ENCODE measurements at regions not wholly inside any gene's neighbourhood (a gene's known extent, or its start where the extent isn't known, plus 50 kb on each side); places are given as distances from the start of the nearest gene placed in this dataset.

GRCh38 chr12:25051171-25051570 lies 102.3 kb upstream of the BCAT1 start:
- H3K4me3 ChIP-seq: no peak overlapping the region
- no peaks in the 10 kb centered on the region for H3K27me3 ChIP-seq
- no peaks in the 10 kb centered on the region for H3K4me1 ChIP-seq
- no peak for DNase-seq
- H3K36me3 ChIP-seq: no peaks in the 10 kb centered on the region
- 58% methylated on average over 6 of the region's 6 CpGs for WGBS (ENCODE audit: insufficient coverage, low coverage, low lambda C conversion rate, missing lambda C conversion rate)
- H3K27ac ChIP-seq: no peak overlapping the region
- H3K9me3 ChIP-seq: peaks cover 0 to 8% (median 0%) of the 10 kb centered on the region in 4 donors
- no peak for ATAC-seq
- TF ChIP-seq, protein P1, sequence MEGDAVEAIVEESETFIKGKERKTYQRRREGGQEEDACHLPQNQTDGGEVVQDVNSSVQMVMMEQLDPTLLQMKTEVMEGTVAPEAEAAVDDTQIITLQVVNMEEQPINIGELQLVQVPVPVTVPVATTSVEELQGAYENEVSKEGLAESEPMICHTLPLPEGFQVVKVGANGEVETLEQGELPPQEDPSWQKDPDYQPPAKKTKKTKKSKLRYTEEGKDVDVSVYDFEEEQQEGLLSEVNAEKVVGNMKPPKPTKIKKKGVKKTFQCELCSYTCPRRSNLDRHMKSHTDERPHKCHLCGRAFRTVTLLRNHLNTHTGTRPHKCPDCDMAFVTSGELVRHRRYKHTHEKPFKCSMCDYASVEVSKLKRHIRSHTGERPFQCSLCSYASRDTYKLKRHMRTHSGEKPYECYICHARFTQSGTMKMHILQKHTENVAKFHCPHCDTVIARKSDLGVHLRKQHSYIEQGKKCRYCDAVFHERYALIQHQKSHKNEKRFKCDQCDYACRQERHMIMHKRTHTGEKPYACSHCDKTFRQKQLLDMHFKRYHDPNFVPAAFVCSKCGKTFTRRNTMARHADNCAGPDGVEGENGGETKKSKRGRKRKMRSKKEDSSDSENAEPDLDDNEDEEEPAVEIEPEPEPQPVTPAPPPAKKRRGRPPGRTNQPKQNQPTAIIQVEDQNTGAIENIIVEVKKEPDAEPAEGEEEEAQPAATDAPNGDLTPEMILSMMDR (IDR thresholded peaks at IDR 0.05): no peak
- no peak for TF ChIP-seq POLR2A (IDR thresholded peaks at IDR 0.05)
- intact Hi-C loops (cut with DNase I): no loop called here

DNA sequence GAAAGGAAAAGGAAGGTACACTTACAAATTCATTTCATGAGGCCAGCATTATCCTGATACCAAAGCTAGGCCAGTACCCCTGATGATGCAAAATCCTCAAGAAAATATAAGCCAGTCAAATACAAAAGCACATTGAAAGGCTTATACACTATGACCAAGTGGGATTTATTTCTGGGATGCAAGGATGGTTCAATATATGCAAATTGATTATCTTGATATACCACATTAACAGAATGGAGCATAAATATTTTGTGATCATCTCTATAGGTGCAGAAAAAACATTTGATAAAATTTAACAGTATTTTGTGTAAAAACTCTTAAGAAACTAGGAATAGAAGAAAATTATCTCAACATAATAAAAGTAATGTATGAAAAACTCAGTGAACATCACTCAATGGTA lies 97.0 kb upstream of the BCAT1 start:
- no peak for ATAC-seq
- no peak overlapping the region for H3K4me3 ChIP-seq
- H3K27ac ChIP-seq: no peak overlapping the region
- TF ChIP-seq, protein P1 (IDR thresholded peaks at IDR 0.05): no peak
- no peak for TF ChIP-seq POLR2A (IDR thresholded peaks at IDR 0.05)
- intact Hi-C loops (cut with DNase I): no loop called here
- no peaks in the 10 kb centered on the region for H3K27me3 ChIP-seq
- no peaks in the 10 kb centered on the region for H3K36me3 ChIP-seq
- DNase-seq: no peak
- peaks cover 0 to 11% (median 0%) of the 10 kb centered on the region in 4 donors for H3K9me3 ChIP-seq
- H3K4me1 ChIP-seq: no peaks in the 10 kb centered on the region

GRCh38 chr12:25041006-25041741 lies 92.3 kb upstream of the BCAT1 start:
- intact Hi-C loops (cut with DNase I): no loop called here
- no peaks in the 10 kb centered on the region for H3K4me1 ChIP-seq
- 74% methylated on average over 9 of the region's 9 CpGs for WGBS (ENCODE audit: insufficient coverage, low coverage, low lambda C conversion rate, missing lambda C conversion rate)
- H3K9me3 ChIP-seq: peaks cover 0 to 3% (median 0%) of the 10 kb centered on the region in 4 donors
- no peak overlapping the region for H3K27ac ChIP-seq
- no peaks in the 10 kb centered on the region for H3K36me3 ChIP-seq
- DNase-seq (peak in 1 of 3 donors; percentile 20), ATAC-seq (peak in 2 of 4 donors; percentile 43 to 51)
- no peak for TF ChIP-seq POLR2A (IDR thresholded peaks at IDR 0.05)
- TF ChIP-seq, protein P1 (IDR thresholded peaks at IDR 0.05): no peak
- no peak overlapping the region for H3K4me3 ChIP-seq
- H3K27me3 ChIP-seq: no peaks in the 10 kb centered on the region

- TF ChIP-seq, protein P1 (IDR thresholded peaks at IDR 0.05): no peak
- no peak for TF ChIP-seq POLR2A (IDR thresholded peaks at IDR 0.05)
- WGBS (ENCODE audit: insufficient coverage, low coverage, low lambda C conversion rate, missing lambda C conversion rate): no CpG with 5 or more reads among the region's 4 CpGs
- peak in 3 of 4 donors; percentile 45 to 76 (median 55) for ATAC-seq
Observed at GRCh38 chr12:25040593-25040992, 91.7 kb upstream of the BCAT1 start.

More at GRCh38 chr12:25040593-25040992, 91.7 kb upstream of the BCAT1 start:
- no peak overlapping the region for H3K27ac ChIP-seq
- no peaks in the 10 kb centered on the region for H3K36me3 ChIP-seq
- no peaks in the 10 kb centered on the region for H3K9me3 ChIP-seq
- intact Hi-C loops (cut with DNase I): no loop called here
- H3K27me3 ChIP-seq: no peaks in the 10 kb centered on the region
- no peak overlapping the region for H3K4me3 ChIP-seq
- DNase-seq: no peak
- no peaks in the 10 kb centered on the region for H3K4me1 ChIP-seq

All from right lobe of liver (tissue), 6 donors.